HG03520 (cell line): ENCODE measurements at regions not wholly inside any gene's neighbourhood (a gene's known extent, or its start where the extent isn't known, plus 50 kb on each side); places are given as distances from the start of the nearest gene placed in this dataset.

Experiments used
- ATAC-seq: cut with Tn5 transposase; IDR thresholded peaks from one replicate; pipeline ENCODE4 v1.9.1; 2021; ENCODE audit warnings: mild to moderate bottlenecking, moderate library complexity; ENCODE audit not compliant: unreplicated experiment

- ATAC-seq: no peak
These were observed 194.5 kb upstream of the NXPH2 start for GRCh38 chr2:138974651-138975050.

- ATAC-seq: no peak
These were observed 184.2 kb upstream of the NXPH2 start for GRCh38 chr2:138964418-138964817.

GRCh38 chr2:138962686-138963085 lies 182.5 kb upstream of the NXPH2 start:
- no peak for ATAC-seq

- no peak for ATAC-seq
These were observed 180.0 kb upstream of the NXPH2 start for GRCh38 chr2:138960191-138960590.

- no peak for ATAC-seq
These were observed 178.8 kb upstream of the NXPH2 start for GRCh38 chr2:138959031-138959430.

GRCh38 chr2:138956116-138956515 lies 175.9 kb upstream of the NXPH2 start:
- ATAC-seq: no peak

GRCh38 chr2:138950486-138950885 lies 170.3 kb upstream of the NXPH2 start:
- no peak for ATAC-seq

GRCh38 chr2:138949517-138949916 lies 169.3 kb upstream of the NXPH2 start:
- no peak for ATAC-seq

GRCh38 chr2:138948070-138948539 lies 167.9 kb upstream of the NXPH2 start:
- peak; percentile 77 for ATAC-seq

- no peak for ATAC-seq
These were observed 163.3 kb upstream of the NXPH2 start for GRCh38 chr2:138943470-138943869.

GRCh38 chr2:138942466-138942865 lies 162.3 kb upstream of the NXPH2 start:
- ATAC-seq: no peak

- no peak for ATAC-seq
These were observed 151.4 kb upstream of the NXPH2 start for GRCh38 chr2:138931284-138932256.

- ATAC-seq: no peak
These were observed 150.4 kb upstream of the NXPH2 start for GRCh38 chr2:138930571-138930970.

- ATAC-seq: no peak
These were observed 148.3 kb upstream of the NXPH2 start for GRCh38 chr2:138928374-138929021.

- ATAC-seq: no peak
These were observed 142.9 kb upstream of the NXPH2 start for GRCh38 chr2:138922973-138923563.

GRCh38 chr2:138919120-138919747 lies 139.0 kb upstream of the NXPH2 start:
- no peak for ATAC-seq

GRCh38 chr2:138910427-138910826 lies 130.2 kb upstream of the NXPH2 start:
- no peak for ATAC-seq

GRCh38 chr2:138906549-138906948 lies 126.4 kb upstream of the NXPH2 start:
- ATAC-seq: no peak

GRCh38 chr2:138902239-138902871 lies 122.2 kb upstream of the NXPH2 start:
- ATAC-seq: no peak

GRCh38 chr2:138901530-138901929 lies 121.3 kb upstream of the NXPH2 start:
- no peak for ATAC-seq

- no peak for ATAC-seq
These were observed 118.7 kb upstream of the NXPH2 start for GRCh38 chr2:138898855-138899254.
